Inflammatory macrophage (primary cell): ENCODE measurements at regions not wholly inside any gene's neighbourhood (a gene's known extent, or its start where the extent isn't known, plus 50 kb on each side); places are given as distances from the start of the nearest gene placed in this dataset.

Source experiments
- DNase-seq, 2 donors: peaks; one replicate each; pipeline ENCODE4 v3.0.0-alpha.2; 2020 to 2022

GRCh38 chr6:21824431-21825177 lies 231.1 kb downstream of the SOX4 start:
- DNase-seq, result no peak

DNA sequence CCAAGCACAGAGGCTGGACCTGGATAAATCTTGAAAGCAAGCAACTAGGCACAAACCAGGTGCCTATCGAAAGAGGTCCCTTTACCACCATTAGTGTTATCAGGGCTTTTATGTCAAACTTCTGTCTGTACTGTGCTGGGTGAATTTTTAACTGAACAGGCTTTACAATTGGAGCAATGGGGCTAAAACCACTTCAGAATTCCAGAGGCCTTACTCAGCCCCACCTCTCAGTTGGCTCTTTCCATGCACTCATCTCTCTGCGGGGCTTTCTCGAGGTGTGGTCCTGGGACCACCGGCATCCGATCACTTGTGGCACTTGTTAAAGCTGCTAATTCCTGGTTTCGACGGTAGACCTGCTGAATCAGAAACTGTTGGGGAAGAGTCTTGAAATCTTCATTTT lies 232.5 kb downstream of the SOX4 start:
- DNase-seq, result no peak

DNA sequence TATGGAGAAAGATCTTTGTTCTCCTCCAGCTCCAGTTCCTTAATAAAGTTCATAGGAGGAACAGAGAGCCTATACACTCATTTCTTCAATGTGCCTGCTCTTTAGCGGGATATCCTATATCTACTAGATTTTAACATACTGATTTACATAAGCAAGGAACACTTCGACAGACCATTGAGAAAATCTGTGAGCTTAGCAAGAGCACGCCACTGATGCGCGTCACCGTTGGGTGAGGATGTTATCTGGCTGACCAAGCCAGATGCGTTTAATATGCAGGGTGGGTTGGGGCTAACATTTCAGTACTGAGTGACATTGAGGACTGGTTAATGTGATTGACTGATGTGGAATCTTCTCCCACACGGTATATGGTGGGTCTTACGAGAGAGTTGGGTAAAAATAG lies 233.4 kb downstream of the SOX4 start:
- no peak for DNase-seq

DNA sequence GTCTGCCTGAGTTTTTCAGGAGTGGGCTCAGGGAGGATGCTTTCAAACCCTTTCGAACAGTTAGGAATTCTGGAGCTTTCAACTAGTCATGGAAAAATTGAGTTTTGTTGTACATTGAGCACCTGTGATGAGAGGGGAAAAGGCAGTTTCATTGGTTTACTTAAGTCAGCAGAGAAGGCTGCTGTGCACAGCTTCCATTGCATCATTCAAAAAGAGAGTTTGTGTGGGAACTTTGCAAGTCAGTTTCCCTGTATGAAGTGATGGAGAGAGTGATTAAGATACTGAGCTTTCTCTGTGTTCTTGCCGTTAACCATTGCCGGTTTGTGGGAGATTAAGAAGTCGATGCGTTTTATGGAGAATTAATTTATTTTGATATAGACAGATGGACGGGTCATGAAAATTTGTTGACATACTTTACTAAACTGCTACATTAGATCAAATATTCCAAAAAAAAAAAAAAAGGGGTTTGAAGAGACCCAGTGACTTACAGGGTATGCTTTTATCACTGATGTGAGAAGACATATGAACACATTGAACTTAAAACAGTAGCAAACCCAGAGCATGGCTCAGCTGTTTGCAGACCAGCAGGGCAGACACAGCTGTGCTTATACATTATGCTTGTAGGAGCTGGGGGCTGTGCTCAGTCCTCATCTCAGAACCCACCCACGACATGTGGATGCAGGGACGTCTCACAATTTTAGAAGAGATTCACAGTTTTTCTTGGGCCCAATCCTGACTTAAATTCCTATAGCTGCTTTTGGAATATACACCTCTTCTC lies 234.1 kb downstream of the SOX4 start:
- no peak for DNase-seq

DNA sequence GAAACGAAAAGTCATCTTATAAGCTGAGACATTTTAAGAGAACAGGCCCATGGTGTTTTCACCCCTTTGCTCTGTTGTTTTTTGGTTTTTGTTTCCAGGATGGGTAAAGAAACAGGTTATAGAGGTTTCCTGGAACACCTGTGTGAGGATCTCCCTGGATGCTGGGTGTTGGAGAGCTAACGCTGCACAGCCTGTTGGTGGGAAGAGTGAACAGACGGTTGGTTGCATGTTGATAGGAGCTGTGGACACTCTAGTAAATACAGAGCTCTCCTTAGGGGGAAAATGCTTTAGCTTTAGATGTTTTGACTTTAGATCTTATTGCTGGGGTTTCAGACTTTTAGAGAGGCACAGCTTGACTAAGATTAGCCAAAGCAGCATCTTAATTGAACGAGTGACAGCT lies 235.2 kb downstream of the SOX4 start:
- DNase-seq, result no peak

GRCh38 chr6:21829126-21829525 lies 235.6 kb downstream of the SOX4 start:
- DNase-seq, result no peak

GRCh38 chr6:21831521-21832291 lies 238.2 kb downstream of the SOX4 start:
- DNase-seq, result no peak

DNA sequence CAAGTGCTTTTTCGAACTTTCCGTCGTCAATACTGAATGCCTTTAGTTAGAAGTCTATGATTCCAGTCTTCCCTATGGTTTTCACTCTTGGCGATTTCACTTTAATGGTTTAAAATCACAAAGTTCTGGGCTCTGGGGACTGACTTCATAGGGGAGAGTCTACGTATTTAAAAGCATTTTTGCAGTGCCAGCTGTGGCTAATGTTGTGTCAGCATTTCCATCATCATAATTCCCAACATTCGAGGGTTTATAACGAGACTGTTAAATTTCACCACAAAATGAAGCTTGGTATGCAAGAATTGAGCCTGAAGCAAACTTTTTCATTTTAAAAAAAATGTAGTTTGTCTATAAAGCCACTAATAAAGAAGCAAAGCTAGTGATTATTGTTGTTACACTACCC lies 242.7 kb downstream of the SOX4 start:
- no peak for DNase-seq

GRCh38 chr6:21836772-21837425 lies 243.3 kb downstream of the SOX4 start:
- DNase-seq, result no peak

- DNase-seq, result peak in 1 of 2 donors; percentile 17
Observed at GRCh38 chr6:21840428-21840827, 246.9 kb downstream of the SOX4 start.

GRCh38 chr6:21842875-21843645 lies 249.5 kb downstream of the SOX4 start:
- no peak for DNase-seq

- no peak for DNase-seq
Observed at GRCh38 chr6:21844120-21844917, 250.8 kb downstream of the SOX4 start.

GRCh38 chr6:21845018-21845417 lies 251.5 kb downstream of the SOX4 start:
- DNase-seq, result no peak

DNA sequence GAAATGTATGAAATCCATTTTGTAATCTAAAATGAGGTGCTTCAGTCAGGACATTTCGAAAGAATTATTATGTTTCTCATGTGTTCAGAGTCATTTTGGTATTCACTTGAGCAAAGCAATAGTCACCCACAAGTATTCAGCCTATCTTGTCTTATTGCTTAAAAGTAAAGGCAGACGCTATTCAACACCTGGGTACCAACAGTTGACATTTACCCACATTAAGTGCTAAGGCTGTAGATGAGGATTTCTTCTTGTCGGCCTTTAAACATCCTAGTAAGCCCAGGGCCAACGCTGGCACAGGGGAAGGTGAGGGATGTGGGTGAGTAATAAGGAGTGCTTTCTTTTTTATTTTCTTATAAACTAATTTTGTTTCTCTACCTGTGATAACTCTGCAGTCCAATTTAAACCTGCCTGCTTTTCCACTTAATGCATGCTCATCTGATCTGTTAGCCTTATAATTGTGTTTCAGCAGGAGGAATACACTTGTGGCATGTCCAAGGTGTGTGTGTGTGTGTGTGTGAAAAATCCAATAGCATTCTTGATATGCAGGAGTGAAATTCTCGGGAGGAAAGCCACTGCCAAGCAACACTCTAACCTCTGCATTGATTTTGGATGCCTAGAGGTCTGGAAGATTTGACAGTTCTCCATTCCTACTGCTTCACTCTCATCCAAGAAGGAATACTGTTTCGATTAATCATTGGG lies 252.0 kb downstream of the SOX4 start:
- no peak for DNase-seq

DNA sequence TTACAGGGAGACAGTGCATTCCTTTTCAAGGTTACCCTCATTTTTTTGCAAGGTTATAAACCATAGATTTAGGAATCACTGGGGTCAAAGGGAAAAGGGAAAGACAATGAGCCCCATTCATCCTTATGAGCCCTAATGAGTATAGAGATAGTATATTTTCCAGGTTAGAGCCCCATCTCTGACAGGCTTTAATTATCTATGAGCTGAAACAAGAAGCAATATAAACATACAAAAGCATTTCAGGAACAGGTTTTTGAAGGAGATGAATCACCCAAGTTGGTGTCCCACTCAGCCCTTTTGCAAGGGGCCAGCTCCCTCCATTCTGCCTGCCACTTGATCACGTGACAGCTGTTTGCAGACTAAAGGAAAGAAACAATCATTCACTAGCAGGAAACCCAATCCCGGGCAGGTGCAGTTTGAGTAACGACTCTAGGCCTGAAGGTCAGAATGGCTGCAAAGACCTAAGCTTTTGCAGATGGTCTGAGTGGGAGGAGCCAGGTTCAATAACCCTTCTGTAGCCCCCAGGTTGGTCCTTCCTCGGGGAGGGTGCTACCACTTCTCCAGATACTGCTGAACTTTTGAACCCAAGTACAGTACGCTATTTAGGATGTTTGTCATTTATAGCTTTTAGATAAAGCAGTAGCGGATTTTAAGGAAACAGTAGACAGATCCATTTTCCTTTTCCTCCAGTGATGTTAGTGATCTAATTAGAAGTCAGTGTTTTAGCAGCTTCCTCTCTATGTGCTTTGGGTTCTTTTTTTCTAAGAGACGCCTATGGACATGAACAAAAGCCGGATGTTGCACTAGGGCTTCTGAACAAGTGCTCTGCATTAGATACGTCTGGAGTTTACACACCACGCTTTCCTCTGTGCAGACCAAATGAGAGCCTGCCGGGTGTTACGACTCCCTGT lies 253.2 kb downstream of the SOX4 start:
- DNase-seq, result peak; percentile 47 to 48

DNA sequence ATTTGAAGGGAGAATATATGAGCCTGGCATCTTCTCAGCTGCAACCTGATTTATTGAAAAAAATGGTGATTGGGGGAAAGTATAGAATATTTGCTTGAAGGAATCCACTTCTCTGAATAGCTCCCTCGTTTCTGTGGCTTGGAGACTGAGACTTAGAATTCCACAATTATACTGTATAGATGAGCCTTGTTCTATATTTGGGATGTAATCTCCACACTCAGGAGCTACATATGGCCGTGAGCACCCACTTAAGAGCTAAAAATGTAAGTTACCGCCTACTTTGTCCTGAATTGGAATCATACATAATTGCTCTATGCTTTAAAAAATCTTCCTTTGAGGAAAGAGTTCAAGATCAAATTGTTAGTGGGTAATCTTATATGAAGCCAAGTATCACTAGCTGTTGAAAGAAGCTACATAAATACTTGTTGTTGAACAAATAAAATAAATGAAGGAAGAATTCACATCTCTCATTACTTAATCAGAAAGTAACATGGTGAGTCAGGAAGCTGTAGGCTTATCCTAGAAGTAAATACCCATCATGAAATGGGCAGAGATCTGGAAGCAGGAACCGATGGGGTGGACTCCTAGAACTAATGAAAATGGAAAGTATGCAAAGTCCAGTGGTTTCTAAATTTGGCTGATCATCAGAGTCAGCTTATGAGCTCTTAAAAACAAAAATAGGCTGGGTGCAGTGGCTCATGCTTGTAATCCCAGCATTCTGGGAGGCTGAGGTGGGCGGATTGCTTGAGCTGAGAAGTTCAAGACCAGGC lies 254.3 kb downstream of the SOX4 start:
- DNase-seq, result peak in 1 of 2 donors; percentile 11

DNA sequence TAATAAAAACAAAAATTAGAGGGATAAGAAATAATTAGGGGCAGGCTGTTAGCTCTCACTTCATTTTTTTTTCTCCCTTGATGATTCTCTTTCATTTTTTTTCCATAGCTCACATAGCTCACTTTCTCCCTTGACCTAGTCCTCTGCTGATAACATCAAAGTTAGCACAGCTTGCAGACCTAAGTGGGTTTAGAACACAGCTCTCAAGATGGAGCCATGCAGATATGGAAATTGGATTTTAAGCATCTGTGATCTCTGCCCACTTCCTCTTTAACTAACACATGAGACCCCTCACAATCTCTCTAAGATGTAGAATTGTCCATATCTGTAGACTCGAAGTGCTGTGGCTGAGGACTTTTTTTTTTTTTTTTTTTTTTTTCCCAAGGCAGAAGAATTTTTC lies 257.1 kb downstream of the SOX4 start:
- no peak for DNase-seq

GRCh38 chr6:21855811-21856455 lies 262.4 kb downstream of the SOX4 start:
- peak; percentile 40 to 74 for DNase-seq
